ENCODE measurements at regions not wholly inside any gene's neighbourhood (a gene's known extent, or its start where the extent isn't known, plus 50 kb on each side); places are given as distances from the start of the nearest gene placed in this dataset.

DNA sequence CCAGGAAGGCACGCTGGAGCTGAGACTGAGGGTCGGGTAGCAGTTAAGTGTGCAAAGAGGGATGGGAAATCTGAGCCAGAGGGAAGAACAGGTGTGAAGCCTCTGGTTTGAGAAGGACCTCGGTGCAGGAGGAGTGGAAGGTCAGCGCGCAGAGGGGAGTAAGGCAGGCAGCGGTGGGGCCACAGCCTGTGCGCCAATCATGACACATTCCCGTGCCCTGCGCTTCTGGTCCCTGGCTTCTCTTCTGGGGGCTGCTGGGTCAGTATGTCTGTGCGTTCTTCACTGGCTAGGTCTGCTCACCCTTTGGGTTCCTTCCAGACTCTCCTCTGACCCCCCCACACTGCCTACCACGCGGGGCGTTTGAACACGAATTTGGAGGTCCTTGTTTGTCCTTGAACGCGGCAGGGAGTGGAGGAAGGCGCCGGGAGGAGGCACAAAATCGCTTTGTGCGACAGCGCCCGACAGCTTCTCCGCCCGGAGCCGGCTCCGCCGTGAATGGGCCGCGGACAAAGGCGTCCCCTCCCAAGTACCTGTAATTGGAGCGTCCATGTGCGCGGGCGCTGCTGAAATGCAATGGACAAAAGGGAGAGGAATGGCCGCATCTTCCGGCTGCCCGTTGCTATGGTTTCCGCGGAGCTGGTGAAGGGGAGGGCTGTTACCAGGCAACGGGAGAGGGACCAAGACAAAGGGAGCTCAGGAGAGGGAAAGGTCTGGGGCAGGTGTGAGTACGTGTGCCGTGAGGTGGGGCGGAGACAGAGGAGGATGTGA lies 207.2 kb upstream of the SRRM4 start:
- peak in 1 of 2 experiments; percentile 28 for DNase-seq

GRCh38 chr12:118777504-118777903 lies 203.8 kb upstream of the SRRM4 start:
- no peak for DNase-seq

DNA sequence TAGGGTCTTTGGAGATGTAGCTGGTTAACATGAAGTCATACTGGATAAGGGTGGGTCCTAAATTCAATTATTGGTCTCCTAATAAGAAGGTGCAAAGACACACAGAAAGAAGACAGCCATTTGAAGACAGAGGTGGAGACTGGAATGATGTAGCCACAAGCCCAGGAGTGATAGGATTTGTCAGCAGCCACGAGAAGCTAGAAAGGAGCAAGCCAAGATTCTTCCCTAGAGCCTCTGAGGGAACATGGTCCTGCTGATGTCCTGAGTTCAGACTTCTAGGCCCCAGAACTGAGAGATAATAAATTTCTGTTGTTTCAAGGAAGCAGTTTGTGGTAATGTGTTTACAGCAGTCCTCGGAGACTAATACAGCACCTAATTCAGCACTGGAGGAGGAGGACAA lies 203.3 kb upstream of the SRRM4 start:
- no peak for DNase-seq

DNA sequence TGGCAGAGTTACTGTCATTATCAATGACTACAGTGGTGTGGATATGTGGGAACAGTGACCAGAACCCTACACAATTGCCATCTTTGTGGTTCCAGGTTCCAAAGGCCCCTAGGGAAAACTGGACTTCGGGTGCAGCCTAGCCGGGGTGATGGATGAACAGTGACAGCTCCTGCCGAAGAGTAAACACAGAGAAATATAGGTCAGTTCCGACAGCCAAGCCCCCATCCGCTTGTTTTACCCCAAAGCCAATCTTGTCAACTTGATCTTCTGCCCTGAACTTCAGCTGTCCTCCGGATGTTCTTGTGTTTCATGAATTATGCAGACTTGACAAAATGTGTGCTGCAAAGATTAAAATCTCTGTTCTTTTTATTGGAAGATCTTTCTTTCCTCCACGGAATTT lies 200.4 kb upstream of the SRRM4 start:
- no peak for DNase-seq

DNA sequence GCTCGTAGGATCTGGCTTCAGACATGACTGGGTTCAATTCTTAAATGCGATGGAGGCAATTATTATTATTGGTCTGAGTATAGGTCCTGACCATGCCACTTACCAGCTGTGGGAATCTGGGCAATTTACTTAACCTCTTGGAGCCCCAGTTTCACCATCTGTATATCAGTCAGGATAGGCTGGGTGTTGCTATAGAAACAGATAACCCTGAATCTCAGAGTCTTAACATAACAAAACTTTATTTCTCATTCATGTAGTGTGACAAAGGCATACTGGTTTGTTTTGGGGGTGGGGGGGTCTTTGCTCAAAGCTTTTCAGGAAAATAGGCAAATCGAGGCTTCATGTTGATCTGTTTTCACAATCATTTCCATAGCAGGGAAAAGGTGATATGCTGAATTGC lies 199.6 kb upstream of the SRRM4 start:
- DNase-seq, result no peak

DNA sequence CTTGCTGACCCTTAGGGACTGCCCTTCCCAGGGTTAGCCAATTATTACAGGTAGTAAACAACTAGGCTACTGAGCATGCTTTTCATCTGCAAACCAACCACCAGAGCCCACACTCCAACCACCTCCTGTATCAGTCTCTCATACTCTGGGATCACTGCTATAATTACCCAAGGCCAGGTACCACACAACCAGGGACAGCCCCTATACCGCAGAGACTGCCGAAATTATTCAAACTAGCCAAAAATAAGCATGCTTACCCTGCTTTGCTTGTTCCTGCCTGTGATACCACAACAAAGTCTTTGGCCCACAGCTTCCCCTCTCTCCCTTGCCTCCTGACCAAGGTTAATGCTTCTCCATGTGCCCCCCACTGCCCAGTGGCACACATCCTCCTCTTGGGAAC lies 197.6 kb upstream of the SRRM4 start:
- DNase-seq, result no peak

- DNase-seq, result no peak
Observed at GRCh38 chr12:118790578-118790977, 190.8 kb upstream of the SRRM4 start.

DNA sequence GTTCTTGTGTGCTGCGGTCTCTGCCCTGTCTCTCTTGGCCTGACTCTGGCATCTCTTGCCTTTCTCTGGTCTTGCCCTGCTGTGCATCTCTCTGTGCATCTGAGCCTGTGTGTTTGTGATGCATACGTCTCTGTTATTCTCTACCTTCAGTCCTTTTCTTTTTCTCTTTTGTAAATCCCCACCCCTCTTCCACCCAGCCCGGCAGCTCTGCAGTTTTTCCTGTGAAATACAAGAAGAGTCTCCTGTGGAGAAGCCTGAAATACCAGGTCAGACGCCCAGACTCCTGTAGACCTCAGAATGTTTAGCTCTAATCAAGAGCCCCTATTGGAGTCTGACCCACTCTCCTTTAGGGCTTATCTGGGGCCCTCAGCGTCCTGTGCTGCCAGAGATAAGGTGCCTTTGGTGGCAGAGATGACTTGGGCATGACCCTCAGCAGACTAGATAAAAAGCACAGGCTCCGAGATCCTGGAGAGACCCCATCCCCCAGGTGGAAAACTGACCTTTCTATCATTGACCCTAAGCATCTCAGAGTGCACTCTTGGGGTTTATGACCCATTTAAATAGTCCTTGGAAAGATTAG lies 167.5 kb upstream of the SRRM4 start:
- no peak for DNase-seq

GRCh38 chr12:118816296-118816695 lies 165.0 kb upstream of the SRRM4 start:
- DNase-seq, result no peak

DNA sequence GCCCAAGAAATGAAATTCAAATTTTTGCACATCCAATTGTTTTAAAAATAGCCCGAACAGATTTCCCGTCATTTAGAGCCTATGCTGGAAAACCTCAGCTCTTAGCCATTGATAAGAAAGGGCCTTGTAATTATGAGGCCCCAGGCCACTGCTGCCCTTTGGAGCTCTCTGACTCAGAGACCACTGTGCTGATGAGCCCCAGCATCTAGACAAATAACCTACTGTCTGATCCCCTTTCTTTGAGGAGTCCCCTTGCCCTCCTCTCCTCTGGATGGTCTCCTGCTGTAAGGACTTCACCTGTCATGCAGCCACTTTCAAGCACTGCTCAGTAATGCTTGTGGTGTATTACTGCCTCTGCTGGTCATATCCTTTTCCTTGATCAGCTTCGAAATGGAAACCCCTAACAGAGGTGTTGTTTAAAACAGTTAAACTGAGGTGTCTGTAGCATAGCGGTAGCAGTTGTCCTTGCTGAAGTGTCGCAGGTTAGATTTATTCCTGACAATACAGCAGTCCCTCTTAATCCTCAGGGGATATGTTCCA lies 159.9 kb upstream of the SRRM4 start:
- DNase-seq, result no peak

DNA sequence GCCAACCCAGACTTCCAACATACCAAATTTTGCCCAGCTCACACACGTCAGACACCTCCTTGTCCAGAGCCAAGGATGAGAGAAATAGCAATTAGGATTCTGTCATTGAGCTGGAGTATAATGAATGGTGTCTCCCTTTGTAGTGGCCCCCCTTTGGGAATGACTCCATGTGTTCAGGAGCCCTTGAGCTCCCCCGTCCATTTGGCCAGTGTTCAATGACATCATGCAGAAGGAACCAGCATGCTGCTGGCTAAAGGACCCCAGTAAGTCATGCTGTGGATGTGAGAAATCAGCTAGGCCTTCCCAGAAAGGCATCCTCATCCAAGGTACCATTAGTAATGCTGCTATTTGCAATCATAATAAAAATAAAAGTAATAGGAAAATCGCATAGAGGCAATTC lies 158.8 kb upstream of the SRRM4 start:
- no peak for DNase-seq

DNA sequence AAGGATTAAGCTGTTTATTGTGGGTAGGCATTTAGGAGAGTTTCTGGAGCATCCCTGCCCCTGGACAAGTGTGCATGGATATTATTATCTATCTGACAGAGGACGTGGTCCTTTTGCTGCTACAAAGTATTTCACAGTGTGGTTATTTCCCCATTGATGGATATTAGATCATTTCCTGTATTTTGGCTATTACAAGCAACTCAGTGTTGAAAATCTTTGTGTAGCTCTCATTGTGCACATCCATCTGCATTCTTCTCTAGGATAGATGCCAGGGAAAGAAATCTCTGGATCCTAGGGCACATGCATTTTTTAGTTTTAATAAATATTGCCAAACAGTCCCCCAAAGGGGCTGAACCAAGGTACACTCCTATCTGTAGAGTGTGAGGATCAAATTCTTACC lies 154.3 kb upstream of the SRRM4 start:
- no peak for DNase-seq

- no peak for DNase-seq
Observed at GRCh38 chr12:118827606-118828005, 153.7 kb upstream of the SRRM4 start.

GRCh38 chr12:118830296-118830695 lies 151.0 kb upstream of the SRRM4 start:
- no peak for DNase-seq

DNA sequence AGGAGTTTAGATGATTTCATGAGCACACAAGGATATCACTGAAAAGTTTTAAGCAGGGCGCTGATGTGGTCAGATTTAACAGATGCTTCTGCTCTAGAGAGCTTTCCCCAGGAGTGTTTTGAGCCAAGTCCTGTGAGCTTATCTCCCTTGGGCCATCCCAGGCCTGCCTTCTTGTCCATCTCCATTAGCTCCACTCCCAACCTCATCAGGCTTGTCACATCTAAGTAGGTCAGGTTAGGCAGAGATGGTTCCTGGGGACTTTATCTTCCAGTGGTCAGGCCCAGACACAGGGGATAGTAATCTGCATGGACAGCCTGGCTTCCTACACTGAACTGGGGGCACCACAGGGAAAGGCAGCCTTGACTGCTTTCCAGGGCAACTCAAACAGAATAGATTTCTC lies 145.4 kb upstream of the SRRM4 start:
- no peak for DNase-seq

DNA sequence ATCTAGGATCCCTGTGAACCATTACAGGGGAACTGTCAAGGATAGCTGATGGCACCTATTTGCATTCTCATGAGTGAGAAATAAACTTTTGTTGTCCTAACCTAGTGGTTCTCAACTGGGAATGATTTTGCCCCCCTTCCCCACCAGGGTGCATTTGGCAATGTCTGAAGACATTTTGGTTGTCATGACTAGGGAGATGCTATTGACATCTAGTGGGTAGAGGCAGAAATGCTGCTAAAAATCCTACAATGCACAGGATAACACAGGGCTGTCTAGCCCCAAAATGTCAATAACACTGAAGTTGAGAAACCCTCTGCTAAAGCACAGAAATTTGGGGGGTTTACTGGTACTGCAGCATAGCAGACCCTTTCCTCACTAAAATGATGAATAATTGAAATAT lies 140.9 kb upstream of the SRRM4 start:
- DNase-seq, result no peak

DNA sequence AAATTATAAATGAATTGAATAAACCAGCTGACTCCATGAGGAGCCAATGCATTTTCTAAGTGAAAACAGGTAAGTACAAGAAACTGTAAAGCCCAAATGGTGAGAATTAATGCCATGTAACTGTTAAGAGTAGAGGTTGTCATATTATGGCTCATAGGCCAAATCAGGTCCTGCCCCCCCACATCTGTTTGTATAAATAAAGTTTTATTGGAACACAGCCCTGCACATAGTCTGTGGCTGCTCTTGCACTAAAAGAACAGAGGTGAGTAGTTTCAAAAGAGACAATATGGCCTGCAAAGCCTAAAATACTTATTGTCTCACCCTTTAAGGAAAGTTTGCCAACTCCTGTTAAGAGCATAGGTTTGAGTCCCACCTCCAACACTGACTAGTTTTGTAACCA lies 140.5 kb upstream of the SRRM4 start:
- no peak for DNase-seq

- DNase-seq, result no peak
Observed at GRCh38 chr12:118841588-118841987, 139.8 kb upstream of the SRRM4 start.

DNA sequence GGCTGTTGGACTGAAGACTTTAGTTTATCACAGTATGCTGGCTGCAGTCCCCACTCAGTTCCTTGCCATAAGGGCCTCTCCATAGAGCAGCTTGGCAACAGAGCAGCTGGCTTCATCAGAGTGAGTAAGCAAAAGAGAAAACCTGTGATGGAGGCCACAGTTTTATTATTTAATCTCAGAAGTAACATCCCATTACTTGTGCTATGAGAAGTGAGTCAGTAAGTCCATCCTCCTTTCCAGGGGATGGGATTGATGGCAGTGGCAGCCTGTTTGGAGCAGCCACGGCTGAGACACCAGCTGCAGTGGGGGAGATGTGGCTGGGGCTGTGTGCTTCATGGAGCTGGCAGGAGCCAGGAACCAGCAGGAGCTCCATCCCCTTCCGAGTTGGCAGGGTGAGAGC lies 138.5 kb upstream of the SRRM4 start:
- no peak for DNase-seq

GRCh38 chr12:118846416-118846815 lies 134.9 kb upstream of the SRRM4 start:
- no peak for DNase-seq

GRCh38 chr12:118850244-118850825 lies 131.0 kb upstream of the SRRM4 start:
- DNase-seq, result peak; percentile 12 to 23

DNA sequence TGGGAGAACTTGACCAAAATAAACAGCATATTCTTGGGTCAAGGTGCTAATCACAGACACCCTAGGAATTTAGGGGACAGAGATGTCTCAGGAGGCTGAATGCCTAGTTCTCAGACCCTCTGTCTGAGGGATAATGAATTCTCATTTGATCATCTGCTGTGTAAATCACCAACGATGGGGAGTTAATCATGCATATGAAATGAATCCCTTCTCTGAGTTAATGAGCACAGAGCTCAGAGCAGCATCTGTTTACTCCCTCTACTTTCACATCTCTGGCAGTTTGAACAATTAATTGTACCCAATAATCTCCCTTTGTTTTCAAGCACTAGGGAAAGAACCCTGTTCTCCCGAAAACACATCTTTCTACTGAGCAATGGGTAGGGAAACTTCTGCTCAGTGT lies 129.4 kb upstream of the SRRM4 start:
- DNase-seq, result peak in 1 of 2 experiments; percentile 3

DNA sequence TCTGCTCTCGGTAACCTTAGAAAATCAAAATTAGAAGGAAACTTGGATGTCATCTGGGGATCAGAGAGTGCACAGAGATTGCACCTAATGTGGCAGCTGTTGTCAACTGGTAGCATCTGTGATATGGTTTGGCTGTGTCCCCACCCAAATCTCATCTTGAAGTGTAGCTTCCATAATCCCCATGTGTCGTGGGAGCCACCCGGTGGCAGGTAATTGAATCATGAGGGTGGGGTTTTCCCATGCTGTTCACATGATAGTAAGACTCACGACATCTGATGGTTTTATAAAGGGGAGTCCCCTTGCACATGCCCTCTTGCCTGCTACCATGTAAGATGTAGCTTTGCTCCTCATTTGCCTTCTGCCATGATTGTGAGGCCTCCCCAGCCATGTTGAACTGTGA lies 127.7 kb upstream of the SRRM4 start:
- no peak for DNase-seq

DNA sequence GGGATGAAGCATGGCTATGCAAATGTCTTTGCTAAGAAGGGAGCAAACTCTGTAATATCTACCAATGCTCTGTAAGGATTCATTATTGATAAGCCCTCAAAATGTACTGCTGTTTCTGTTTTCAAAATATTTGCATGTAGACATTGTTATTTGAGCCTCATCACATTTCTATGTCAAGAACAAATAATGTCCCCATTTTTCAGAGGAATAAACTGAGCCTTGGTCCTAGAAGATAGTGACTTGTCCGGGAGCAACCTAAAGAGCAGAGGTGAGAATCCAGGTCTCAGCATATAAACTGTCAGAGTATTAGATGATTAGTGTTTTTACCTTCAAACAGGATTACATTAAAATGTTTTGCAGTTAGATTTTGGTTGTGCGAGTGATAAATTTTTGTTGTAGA lies 125.5 kb upstream of the SRRM4 start:
- no peak for DNase-seq

Measured in NCI-H526 (cell line).